Hepatocyte (in vitro differentiated cells): ENCODE measurements at regions not wholly inside any gene's neighbourhood (a gene's known extent, or its start where the extent isn't known, plus 50 kb on each side); places are given as distances from the start of the nearest gene placed in this dataset.

ENCODE experiments used
- EZH2 ChIP-seq: fragments of 200-600 bp; sonication (generic); IDR thresholded peaks from 2 replicates; pipeline ENCODE4 v1.6.1; 2016; ENCODE audit warnings: antibody characterized with exemption, mild to moderate bottlenecking, borderline replicate concordance
- TF ChIP-seq, protein P1 (sequence below): fragments of 200-600 bp; sonication (generic); IDR thresholded peaks from 2 replicates; pipeline ENCODE4 v1.5.1; 2016; ENCODE audit warnings: antibody characterized with exemption, mild to moderate bottlenecking; ENCODE audit not compliant: poor library complexity

DNA sequence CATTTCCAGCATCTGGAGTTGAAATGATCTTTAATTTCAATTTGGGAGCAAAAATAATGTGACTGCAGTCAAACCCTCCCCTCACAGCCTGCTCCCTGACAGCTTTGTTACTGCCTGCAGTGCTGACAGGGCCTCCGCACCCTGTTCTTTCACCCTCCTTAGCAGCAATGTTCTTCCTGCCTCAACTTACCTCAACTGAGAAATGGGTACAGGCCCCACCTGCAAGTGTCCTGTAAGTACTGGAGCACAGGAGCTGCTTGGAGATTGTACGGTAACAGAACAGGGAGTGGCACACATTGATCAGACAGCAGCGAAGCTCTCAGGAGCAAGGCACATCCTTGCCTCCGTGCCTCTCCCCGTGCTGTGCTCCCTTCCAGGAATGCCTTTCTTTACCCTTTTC lies 131.3 kb downstream of the CHST1 start:
- TF ChIP-seq, protein P1, sequence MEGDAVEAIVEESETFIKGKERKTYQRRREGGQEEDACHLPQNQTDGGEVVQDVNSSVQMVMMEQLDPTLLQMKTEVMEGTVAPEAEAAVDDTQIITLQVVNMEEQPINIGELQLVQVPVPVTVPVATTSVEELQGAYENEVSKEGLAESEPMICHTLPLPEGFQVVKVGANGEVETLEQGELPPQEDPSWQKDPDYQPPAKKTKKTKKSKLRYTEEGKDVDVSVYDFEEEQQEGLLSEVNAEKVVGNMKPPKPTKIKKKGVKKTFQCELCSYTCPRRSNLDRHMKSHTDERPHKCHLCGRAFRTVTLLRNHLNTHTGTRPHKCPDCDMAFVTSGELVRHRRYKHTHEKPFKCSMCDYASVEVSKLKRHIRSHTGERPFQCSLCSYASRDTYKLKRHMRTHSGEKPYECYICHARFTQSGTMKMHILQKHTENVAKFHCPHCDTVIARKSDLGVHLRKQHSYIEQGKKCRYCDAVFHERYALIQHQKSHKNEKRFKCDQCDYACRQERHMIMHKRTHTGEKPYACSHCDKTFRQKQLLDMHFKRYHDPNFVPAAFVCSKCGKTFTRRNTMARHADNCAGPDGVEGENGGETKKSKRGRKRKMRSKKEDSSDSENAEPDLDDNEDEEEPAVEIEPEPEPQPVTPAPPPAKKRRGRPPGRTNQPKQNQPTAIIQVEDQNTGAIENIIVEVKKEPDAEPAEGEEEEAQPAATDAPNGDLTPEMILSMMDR, result no peak
- no peak for TF ChIP-seq EZH2
